GM12875 (cell line): ENCODE measurements at regions not wholly inside any gene's neighbourhood (a gene's known extent, or its start where the extent isn't known, plus 50 kb on each side); places are given as distances from the start of the nearest gene placed in this dataset.

Source experiments
- H3K4me3 ChIP-seq: one replicate; pipeline ENCODE4 v1.5.1; 2011; ENCODE audit warnings: low read depth, low read length, control low read depth
- CTCF ChIP-seq: IDR thresholded peaks from 2 replicates; pipeline ENCODE4 v1.5.1; 2011; ENCODE audit warnings: low read depth, mild to moderate bottlenecking, control low read depth, inconsistent platforms, low read length, moderate library complexity, borderline replicate concordance; ENCODE audit not compliant: insufficient read depth

- no peak for TF ChIP-seq CTCF
- no peak overlapping the region for H3K4me3 ChIP-seq
Observed at GRCh38 chr7:41472427-41473125, 230.3 kb downstream of the INHBA start.

GRCh38 chr7:41470081-41470480, 232.8 kb downstream of the INHBA start:
- TF ChIP-seq CTCF, result no peak
- no peak overlapping the region for H3K4me3 ChIP-seq

- TF ChIP-seq CTCF, result no peak
- no peak overlapping the region for H3K4me3 ChIP-seq
Observed at GRCh38 chr7:41467596-41467995, 235.3 kb downstream of the INHBA start.

GRCh38 chr7:41466760-41467384, 236.0 kb downstream of the INHBA start:
- no peak overlapping the region for H3K4me3 ChIP-seq
- no peak for TF ChIP-seq CTCF

DNA sequence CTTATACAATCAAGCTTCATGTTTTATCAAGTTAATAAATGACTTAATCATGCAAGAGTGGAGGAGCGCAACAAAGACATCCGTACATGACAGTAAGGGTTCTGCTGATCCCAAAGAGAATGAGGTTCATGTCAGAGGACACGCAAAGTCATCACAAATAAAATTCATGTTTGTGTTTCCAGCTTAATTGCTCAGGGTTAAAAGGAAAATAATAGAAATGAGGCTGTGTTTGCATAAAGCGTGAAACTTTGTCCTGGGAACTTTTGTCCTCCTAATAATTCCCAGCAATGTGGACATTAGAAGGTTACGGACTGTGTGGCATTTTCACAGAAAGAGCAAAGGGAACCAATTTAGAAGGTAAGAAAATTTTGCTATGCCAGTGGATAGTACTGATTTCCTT, 237.3 kb downstream of the INHBA start:
- TF ChIP-seq CTCF, result no peak

GRCh38 chr7:41463770-41464470, 239.0 kb downstream of the INHBA start:
- no peak for TF ChIP-seq CTCF

More for the DNA sequence above, 237.3 kb downstream of the INHBA start:
- no peak overlapping the region for H3K4me3 ChIP-seq

More at GRCh38 chr7:41463770-41464470, 239.0 kb downstream of the INHBA start:
- no peak overlapping the region for H3K4me3 ChIP-seq
